DMS79 (cell line): ENCODE measurements at regions not wholly inside any gene's neighbourhood (a gene's known extent, or its start where the extent isn't known, plus 50 kb on each side); places are given as distances from the start of the nearest gene placed in this dataset.

Experiments
- DNase-seq: peaks from one replicate; lab custom pipeline; 2025; lab: John Stamatoyannopoulos, UW

- DNase-seq, result no peak
Observed at GRCh38 chr18:78741381-78742217, 238.0 kb upstream of the SALL3 start.

GRCh38 chr18:78742218-78742745 is 237.3 kb upstream of the SALL3 start:
- no peak for DNase-seq

GRCh38 chr18:78743078-78743477 is 236.5 kb upstream of the SALL3 start:
- no peak for DNase-seq

GRCh38 chr18:78751664-78752063 is 228.0 kb upstream of the SALL3 start:
- no peak for DNase-seq

- no peak for DNase-seq
Observed at GRCh38 chr18:78753240-78753639, 226.4 kb upstream of the SALL3 start.

GRCh38 chr18:78754311-78755043 is 225.1 kb upstream of the SALL3 start:
- DNase-seq, result no peak

GRCh38 chr18:78757014-78757413 is 222.6 kb upstream of the SALL3 start:
- no peak for DNase-seq

- no peak for DNase-seq
Observed at GRCh38 chr18:78758496-78758895, 221.1 kb upstream of the SALL3 start.

GRCh38 chr18:78762753-78763152 is 216.9 kb upstream of the SALL3 start:
- no peak for DNase-seq

- no peak for DNase-seq
Observed at GRCh38 chr18:78764544-78764943, 215.1 kb upstream of the SALL3 start.

- DNase-seq, result no peak
Observed at GRCh38 chr18:78765142-78765541, 214.5 kb upstream of the SALL3 start.

GRCh38 chr18:78765637-78766281 is 213.9 kb upstream of the SALL3 start:
- DNase-seq, result no peak

GRCh38 chr18:78766651-78767533 is 212.7 kb upstream of the SALL3 start:
- no peak for DNase-seq

GRCh38 chr18:78767648-78768071 is 212.0 kb upstream of the SALL3 start:
- DNase-seq, result no peak

GRCh38 chr18:78768221-78768620 is 211.4 kb upstream of the SALL3 start:
- DNase-seq, result no peak

GRCh38 chr18:78768656-78769501 is 210.7 kb upstream of the SALL3 start:
- no peak for DNase-seq

- DNase-seq, result no peak
Observed at GRCh38 chr18:78769502-78770105, 210.0 kb upstream of the SALL3 start.

- no peak for DNase-seq
Observed at GRCh38 chr18:78770139-78770822, 209.3 kb upstream of the SALL3 start.

- no peak for DNase-seq
Observed at GRCh38 chr18:78770823-78771139, 208.8 kb upstream of the SALL3 start.
